ENCODE measurements at regions not wholly inside any gene's neighbourhood (a gene's known extent, or its start where the extent isn't known, plus 50 kb on each side); places are given as distances from the start of the nearest gene placed in this dataset.

GRCh38 chr11:116547571-116547970 lies 225.2 kb downstream of the BUD13 start:
- TF ChIP-seq CTCF (IDR thresholded peaks at IDR 0.05) (no peak), EZH2phosphoT487 (IDR thresholded peaks at IDR 0.05) (no peak), EZH2 (IDR thresholded peaks at IDR 0.05) (no peak)
